GM21717 (cell line): ENCODE measurements at regions not wholly inside any gene's neighbourhood (a gene's known extent, or its start where the extent isn't known, plus 50 kb on each side); places are given as distances from the start of the nearest gene placed in this dataset.

Experiments
- ATAC-seq: cut with Tn5 transposase; IDR thresholded peaks from one replicate; pipeline ENCODE4 v1.9.1; 2021; ENCODE audit warnings: mild to moderate bottlenecking, moderate library complexity; ENCODE audit not compliant: unreplicated experiment

DNA sequence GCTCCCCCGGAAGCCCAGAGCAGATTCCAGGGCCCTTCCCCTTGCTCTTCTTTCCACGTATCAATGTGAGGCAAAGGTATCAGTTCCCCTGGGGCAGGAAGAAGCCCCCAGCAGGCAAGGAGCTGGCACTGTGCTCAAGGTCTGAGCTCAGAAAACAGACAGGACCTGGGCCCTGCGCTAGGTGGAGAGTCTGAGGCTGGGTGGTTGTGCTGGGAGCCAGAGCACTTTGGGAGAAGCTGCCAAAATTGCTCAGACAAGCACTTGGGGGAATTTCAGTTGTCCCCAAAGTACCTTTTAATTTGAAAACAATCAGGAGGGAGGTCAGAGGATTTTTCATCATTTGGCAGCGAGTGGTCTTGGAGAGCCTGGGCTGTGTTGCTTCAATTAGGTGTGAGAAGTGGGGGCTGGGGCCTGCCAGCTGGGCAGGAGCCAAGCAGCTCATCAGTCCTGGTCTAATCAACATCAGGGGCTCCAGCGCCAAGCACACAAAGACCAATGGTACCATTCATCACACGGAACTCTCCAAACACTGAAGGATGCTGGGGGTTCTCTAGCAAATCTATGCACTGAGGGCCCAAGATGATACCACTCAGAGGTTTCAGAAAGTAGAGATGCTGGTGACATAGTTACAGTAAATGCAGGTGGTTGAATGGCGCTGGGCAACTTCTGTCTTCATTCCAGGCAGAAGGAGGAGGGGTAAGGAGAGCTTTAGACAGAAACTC lies 176.5 kb downstream of the SNX18 start:
- ATAC-seq = no peak

DNA sequence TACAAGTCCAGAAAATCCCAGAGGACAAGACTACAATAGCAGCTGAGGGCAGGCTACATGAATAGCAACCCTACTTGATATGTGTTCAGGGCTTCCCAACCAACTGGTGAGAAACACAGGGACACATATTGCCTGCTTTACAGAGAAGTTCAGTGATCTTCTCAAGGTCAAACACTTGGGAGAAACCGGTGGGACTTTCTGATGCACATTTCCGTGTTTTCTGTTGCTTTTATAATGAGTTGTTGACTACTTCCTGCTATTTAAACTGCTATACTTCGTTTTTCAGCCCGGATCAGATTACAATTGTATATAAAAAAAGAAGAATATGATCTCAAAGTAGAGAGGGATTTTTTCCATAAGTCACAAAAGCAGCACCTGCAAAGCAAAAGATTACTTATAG lies 175.1 kb downstream of the SNX18 start:
- no peak for ATAC-seq

DNA sequence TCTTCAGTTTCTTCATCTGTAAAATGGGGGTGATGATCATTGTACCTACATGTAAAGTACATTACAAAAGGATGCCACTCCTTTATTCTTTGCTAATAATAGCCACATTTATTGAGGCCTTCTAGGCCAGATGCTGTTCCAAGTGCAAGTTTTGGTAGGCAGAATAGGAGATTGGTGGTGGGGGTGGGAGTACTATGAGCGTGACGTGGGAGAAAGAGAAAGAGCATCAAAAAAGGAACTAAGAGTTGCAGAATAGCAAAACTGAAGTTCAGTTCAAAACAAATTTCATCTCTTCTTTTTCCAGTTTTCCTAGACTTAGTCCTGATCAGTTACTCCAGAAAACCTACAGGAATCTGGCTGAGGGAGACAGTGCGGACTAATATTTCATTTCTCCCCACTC lies 174.1 kb downstream of the SNX18 start:
- ATAC-seq = no peak

- ATAC-seq = no peak
Measured at GRCh38 chr5:54689411-54690251, 172.1 kb downstream of the SNX18 start.

DNA sequence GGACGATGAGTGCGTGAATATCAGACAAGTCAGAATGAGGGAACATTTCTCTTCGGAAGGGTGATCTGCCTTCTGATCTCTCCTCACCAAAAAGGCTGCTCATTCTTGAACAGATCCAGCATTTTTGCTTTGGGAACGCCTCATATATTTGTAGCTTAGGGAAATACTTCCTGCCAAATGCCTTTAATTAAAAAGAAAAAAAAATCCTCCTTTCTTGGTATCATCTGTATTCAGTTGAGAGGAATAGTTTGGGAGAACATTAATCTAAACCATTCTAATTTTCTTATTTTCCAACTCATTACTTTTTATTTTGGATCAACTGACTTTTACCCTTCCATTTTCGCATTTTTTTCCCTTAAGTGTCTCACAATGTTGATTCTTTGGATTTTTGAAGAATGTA lies 163.4 kb downstream of the SNX18 start:
- ATAC-seq = no peak

DNA sequence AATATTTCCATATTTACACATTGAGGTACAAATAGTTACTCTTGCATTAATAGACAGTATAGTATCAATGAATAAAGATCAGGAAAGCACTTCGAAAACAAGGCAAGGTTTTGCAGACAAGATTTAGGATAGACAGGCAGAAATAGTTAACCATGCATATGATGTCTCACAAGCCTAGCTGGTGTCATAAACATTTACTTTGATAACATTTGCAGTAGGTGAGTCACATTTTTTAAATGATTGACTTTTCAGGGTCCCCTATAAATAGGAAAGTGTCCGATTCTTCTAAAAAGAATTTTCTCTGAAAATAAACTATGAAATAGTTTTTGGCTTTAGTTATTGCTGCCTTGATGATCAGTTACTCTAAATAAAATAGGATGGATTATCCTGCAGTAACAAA lies 162.1 kb downstream of the SNX18 start:
- no peak for ATAC-seq

DNA sequence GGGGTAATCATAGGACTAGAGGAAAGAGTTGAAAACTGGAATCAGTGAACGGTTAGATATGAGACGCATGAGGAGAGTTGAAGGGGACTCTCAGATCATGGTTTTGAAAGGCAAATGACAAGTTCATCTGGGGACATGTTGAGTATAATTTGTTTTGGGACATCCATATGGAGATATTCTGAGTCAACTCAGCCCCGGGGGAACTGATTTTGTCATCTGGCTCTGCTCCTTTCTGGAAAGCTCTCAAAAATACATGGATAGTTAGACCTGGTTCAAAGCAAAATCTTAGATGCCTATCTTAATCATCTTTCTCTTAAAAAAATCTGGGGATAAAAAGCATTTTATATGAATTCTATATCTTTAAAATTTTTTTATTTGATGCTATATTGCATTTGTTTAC lies 161.2 kb downstream of the SNX18 start:
- ATAC-seq = no peak

GRCh38 chr5:54676481-54677340 lies 159.2 kb downstream of the SNX18 start:
- no peak for ATAC-seq

DNA sequence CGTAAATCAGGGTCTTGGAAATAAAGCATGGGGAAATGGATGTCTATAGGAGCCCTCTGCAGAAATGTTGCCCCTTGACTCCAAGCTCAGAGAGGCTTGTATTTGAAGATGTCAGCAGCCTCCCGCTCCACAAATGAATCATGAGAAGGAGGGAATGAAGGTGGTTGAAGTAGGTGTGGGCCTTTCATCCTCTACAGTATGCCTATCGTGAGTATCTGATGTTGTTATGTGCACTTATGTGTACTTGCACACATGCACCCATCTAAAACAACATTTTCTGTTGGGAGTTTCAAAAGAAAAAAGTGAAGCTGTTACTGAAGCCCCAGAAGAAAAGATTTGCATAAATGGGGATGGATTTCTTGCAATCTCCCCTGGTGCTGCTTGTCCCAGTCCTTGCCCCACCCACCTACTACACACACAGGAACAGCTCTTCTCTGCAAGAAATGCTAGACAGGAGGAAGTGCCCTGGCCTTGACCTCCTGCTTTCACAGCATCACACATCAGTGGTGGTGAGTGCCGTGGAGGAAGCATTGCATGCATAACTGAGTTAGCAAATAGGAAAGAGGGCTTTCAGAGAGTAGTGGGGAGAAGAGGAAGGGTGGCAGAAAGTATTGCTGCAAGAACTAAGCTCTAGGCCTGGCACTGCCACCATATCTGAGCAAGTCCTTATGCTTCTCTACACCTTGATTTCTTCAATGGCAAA lies 156.1 kb downstream of the SNX18 start:
- ATAC-seq = no peak

- no peak for ATAC-seq
Measured at GRCh38 chr5:54672871-54673270, 155.3 kb downstream of the SNX18 start.

DNA sequence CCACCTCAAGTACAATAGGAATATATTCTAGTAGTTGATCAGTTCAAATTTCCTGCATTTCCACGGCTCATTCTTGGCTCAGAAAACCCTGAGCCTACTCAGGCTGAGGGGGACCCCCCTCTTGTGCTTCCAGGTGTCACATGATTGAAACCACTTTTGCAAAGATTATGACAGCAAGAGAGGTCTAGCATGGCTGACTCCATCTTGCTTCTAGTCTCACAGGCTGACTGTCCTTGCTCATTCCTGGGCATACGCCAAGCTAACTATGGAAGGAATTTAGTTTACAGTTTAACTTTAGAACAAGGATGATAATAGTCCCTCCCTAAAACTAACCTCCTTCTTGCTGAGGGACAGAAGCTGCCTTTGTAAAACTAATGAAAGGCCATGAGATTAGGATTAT lies 154.1 kb downstream of the SNX18 start:
- no peak for ATAC-seq

DNA sequence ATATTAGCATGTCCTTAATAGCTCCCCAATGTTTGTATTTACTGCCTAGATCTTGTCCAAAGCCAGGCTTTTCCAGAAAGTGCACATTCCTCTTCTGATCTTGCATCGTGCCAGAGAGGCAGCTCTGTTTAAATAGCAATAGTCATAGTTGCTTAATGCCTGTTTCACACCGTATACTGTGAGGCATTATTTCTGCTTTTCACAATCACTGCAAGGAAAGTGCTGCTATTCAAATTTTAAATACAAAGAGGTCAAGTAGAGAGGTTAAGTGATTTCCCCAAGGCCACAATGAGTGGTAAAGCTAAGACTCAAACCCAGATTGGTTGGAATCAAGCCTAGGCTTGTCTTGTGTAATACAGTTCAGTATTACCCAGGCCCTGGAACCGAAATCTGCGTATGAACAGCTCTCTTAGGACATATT lies 153.6 kb downstream of the SNX18 start:
- no peak for ATAC-seq

DNA sequence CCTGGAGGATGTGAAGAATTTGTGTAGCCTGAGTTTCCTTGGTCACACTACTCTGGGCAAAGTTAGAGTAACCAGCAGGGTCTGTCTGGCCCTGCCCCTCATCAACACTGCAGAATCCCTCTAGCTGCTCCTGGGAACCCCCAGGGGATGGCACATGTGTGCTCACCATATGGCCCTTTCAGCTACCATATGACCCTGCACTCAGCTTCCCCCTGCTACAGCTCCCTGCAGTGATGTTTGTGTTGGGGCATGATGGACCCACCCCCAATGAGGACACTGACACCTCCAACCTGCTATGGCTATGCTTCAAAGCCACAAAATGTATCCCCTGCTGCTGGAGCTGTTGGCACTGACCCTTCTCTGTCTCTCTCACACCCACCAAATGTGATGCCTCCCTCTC lies 152.7 kb downstream of the SNX18 start:
- ATAC-seq = no peak

DNA sequence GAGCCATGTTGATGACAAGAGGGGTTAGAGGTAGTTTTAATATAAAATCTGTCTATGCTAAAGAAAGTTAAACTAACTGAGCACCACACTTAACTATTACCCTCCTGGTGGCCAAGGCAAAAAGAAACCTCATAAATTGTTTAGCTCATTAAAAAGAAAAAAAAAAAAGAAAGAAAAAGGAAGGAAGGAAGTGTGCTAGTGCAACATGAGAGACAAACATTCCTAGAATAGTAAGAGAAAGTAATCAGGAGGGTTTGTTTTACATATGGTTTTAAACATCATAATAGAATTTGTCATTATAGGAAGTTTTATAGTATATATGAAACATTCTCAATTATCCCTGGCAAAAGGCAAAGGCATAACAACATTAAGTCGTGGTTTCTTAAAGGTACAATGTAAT lies 152.3 kb downstream of the SNX18 start:
- ATAC-seq = no peak

- ATAC-seq = no peak
Measured at GRCh38 chr5:54669285-54669684, 151.7 kb downstream of the SNX18 start.

GRCh38 chr5:54668096-54668495 lies 150.5 kb downstream of the SNX18 start:
- ATAC-seq = no peak

DNA sequence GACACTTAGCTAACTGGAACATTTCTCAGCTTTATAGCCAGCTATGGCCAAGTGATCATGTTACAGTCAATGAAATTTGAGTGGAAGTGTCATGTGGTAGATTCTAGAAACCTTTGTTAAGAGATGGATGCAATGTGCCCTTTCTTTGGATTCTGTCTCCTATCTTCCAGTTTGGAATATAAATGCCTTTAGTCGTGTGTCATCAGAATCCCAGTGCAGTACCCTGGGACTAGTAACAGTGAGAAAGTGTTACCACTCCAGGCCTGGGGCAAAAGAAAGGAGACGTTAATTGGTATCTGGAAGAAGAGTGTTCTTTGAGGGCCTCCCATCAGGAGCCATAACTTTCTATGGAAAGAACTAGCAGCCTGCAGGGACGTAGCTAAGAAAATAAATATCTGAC lies 149.6 kb downstream of the SNX18 start:
- ATAC-seq = no peak

DNA sequence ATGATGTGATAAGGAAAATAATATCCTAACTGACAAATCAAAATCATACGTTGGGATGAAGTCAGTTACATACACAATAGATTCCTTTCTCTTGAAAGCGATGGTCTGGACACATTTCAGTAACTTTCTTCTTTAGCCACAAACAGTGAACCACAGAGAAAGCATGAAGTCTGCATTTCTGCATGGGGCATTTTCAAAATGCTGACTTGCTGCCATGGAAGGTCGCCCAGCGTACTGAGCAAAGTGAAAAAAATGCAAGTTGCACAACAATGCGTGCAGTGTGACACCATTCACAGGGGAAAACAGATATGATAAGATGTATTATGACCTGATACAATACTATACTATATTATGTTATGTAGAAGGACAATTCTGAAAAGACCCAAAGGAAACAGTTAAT lies 146.3 kb downstream of the SNX18 start:
- ATAC-seq = no peak

DNA sequence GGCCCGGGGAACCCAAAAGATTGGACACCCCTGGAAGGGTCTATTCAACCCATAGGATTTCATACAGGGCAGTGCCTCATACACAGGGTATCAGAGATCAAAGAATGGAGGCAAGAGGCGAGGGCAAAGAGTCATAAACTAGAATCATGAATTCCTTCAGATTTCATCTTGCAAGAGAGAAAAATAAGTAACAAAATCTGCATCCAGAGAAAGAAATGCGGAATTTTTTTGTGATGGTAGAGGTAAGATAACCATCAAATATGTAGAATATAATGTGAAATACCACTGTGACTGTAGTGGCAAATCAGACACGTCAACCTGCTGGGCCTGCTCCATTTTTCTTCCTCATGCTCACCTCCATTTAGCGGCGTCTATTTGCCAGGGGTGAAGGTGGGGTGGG lies 143.6 kb downstream of the SNX18 start:
- ATAC-seq = no peak

DNA sequence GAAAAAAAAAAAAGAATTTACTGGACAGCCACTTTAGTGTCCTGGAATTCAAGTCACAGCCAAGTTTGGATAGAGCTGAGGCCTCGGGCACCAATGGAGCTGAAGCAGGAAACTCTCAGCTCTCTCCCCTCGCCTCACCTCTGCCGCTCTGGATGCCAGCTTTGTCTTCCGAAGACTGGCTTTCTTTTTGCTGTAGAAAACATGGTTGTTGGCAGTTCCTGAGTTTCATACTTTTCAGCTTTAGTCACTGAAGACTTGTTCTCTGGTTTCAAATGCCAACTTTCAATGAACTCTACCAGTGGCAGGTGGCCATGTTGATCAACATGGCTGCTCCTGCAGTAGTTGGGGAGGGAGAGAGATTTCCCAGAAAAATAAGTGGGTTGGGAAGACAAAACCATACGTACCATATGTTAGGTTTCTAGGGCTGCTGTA lies 142.2 kb downstream of the SNX18 start:
- ATAC-seq = no peak

GRCh38 chr5:54658010-54658409 lies 140.5 kb downstream of the SNX18 start:
- no peak for ATAC-seq
